Ishikawa (cell line): ENCODE measurements at regions not wholly inside any gene's neighbourhood (a gene's known extent, or its start where the extent isn't known, plus 50 kb on each side); places are given as distances from the start of the nearest gene placed in this dataset.

Source experiments
- EGR1 ChIP-seq: IDR thresholded peaks from 2 replicates; pipeline ENCODE4 v1.6.1; 2012
- ZBTB7A ChIP-seq: IDR thresholded peaks from 2 replicates; pipeline ENCODE4 v1.6.1; 2012; ENCODE audit warnings: low read depth

- no peak for TF ChIP-seq EGR1
- no peak for TF ChIP-seq ZBTB7A
These were observed 376.0 kb upstream of the KLHL29 start for GRCh38 chr2:23008951-23009350.
